Stimulated activated CD8-positive, alpha-beta memory T cell treated with anti-CD3 and anti-CD28 coated beads, Interleukin-4, amount 100 ng/mL, for 4 hours (primary cell): ENCODE measurements at regions not wholly inside any gene's neighbourhood (a gene's known extent, or its start where the extent isn't known, plus 50 kb on each side); places are given as distances from the start of the nearest gene placed in this dataset.

Experiments
- DNase-seq, 2 donors: peaks; one replicate each; pipeline ENCODE4 v3.0.0-alpha.2; 2020; ENCODE audit warnings: low read depth in 2 of 2, low spot score in 1 of 2

DNA sequence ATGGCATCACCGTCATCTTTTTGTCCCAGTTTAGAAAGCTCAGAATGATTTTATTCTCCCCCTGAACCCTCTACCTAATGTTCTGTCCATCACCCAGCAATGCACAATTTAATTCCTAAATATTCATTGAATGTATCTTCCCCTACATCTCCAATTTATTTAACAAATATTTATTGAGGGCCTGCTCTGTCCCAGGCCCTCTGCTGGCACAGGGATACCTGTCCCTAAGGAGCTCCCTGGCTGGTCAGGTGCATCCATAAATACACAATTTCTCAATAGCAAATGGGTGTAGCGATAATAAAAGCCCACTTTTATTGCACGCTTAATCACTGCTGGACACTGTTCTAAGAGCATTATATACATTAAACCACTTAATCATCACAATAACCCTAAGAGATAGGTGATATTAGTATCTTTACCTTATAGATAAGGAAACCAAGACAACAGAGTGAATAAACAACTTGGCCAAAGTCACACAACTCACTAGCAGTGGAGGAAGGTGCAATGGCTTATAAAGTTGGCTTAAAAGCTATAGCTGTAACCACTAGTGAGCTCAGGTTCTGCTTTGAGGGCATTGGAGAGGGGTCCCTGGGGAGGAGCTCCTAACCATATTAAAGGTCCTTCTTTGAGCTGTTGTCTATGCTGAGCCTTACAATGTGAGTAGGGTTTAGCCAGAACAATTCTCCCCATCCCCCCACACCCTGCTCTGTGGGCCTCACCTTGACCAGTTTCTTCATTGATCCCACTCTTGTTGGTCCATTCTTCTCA is 126.3 kb upstream of the JUN start:
- DNase-seq, result no peak

DNA sequence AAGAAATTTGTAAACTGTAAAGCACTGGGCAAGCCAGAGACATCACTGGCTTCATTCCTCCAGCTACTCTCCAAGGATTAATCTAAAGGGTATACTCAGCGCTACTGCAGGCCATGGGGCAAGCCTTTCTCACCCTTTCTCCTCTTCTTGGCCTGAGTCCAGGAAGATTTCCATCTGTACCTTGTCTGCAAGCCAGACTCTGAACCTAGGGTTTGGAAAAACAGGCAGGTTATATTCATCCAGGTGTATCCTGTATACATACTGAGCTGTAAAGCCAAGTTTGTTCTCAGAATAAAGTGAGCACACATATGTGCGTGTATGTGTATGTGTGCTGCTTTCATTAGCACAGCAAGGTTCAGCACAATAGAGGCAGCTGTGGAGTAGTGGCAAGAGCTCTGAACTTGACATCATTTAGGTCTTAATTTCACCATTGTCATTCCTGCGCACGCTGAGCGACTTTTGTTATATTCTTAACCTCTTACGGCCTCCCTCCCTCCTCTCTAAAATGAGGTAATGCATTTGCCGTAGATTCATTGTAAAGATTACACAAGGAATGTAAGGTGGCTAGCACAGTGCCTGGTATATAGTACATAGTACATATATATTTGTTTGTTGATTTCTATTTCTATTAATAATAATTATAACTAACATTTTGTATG is 128.1 kb upstream of the JUN start:
- no peak for DNase-seq

- no peak for DNase-seq
Measured at GRCh38 chr1:58914925-58915324, 131.1 kb upstream of the JUN start.

DNA sequence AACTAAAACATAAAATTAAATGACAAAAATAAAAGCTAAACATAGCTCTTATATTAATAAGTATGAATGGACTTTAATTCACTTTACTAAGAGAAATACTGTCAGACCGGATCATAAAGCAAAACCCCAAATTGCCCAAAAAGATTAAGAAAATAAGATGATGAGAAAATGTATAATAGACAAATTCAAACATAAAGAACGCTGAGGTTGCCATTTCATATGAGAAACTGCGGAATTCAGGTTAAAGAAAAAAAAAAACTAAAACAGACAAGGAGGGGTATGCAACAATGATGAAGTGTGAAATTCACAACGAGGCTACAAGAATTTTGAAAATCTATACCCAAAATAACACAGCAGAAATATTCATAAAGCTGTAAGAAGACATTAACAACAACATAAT is 133.6 kb upstream of the JUN start:
- DNase-seq, result no peak

DNA sequence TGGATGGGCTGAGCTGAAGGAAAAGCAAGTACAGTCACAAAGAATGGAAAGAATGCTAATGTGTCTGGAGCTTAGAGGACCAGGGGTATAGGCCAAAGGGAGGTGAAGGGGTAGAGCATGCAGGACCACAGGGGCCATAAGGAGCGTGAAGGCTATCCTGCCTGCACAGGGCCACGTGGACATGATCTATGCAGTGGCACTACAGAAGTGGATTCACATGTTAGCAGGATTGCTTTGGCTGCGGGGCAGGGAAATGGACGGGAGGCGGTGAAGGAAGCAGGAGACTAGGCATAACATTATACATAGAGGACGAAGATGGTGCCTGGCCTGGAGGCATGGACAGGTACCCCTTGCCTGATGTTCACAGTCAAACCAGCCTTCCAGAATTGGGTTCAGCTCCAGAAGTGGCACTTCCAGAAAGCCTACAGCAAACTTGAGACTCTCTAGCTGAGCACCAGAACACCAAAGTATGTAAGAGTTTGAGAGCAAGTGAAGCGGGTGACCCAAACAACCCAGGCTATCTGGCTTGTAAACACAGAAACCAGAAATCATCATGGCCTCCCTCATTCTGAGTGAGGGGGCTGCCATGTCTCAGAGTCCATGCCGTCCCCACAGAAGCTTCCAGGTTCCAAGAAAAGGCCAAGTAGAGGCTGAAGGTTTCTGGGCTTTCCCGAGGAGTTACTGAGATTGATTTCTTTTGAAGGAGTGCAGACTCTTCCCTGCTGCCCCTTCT is 135.5 kb upstream of the JUN start:
- no peak for DNase-seq

GRCh38 chr1:58919959-58920321 is 136.1 kb upstream of the JUN start:
- DNase-seq, result no peak

DNA sequence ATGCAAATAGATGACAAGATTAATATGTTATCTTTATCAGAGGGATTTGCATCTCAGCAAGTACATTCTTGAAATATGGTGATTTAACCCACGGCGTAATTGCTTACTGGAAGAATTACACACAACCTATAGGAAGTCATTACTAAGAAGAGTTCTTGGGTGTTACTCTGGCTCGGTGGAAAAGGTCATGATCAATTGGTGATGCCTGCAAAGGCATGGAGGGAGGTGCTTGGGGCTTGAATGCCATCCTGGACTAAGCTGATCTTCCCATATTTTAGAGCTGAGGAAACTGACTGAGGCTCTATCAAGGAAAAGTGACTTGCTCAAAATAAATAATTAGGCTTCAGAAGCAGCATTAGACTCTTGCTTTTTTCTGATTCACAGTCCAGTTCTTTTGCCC is 137.5 kb upstream of the JUN start:
- DNase-seq, result no peak

DNA sequence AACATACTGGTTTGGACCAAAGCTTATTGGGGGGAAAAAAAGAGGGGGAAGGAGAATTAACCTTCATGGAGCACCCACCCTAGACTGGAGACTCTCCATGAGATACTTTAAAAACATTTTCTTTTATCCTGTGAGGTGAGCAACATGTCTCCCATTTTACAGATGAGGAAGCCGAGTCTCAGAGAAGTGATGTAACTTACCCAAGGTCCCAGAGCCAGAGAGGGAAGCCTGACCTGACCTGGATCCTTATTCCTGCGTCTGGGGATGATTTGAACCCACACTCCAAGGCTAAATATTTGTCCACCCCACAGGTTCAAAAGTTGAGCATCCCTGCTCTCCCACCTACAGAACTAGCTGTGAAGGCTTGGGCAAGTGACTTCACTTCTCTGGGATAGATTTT is 137.9 kb upstream of the JUN start:
- no peak for DNase-seq

- no peak for DNase-seq
Measured at GRCh38 chr1:58922302-58923089, 138.6 kb upstream of the JUN start.

- no peak for DNase-seq
Measured at GRCh38 chr1:58923090-58923470, 139.2 kb upstream of the JUN start.

DNA sequence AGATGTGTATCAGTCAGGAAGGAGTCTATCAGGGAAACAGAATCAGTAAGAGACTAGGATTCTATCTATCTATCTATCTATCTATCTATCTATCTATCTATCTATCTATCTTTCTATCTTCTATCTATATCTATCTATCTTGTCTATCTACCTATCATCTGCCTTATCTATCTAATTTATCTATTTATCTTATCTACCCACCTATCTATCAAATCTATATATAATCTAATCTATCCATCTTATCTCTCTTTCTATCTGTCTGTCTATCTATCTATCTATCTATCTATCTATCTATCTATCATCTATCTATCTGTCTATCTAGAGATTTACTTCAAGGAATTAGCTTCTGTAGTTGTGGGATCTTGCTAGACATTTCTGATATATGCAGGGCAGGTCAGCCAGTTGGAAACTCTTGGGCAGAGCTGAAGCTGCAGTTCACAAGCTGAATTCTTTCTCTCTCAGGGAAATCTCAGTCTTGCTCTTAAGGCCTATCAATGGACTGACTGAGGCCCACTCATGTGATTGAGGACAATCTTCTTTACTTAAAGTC is 140.2 kb upstream of the JUN start:
- DNase-seq, result no peak

GRCh38 chr1:58924821-58925220 is 141.0 kb upstream of the JUN start:
- no peak for DNase-seq

GRCh38 chr1:58925247-58925646 is 141.4 kb upstream of the JUN start:
- DNase-seq, result no peak

GRCh38 chr1:58926152-58926551 is 142.3 kb upstream of the JUN start:
- no peak for DNase-seq

DNA sequence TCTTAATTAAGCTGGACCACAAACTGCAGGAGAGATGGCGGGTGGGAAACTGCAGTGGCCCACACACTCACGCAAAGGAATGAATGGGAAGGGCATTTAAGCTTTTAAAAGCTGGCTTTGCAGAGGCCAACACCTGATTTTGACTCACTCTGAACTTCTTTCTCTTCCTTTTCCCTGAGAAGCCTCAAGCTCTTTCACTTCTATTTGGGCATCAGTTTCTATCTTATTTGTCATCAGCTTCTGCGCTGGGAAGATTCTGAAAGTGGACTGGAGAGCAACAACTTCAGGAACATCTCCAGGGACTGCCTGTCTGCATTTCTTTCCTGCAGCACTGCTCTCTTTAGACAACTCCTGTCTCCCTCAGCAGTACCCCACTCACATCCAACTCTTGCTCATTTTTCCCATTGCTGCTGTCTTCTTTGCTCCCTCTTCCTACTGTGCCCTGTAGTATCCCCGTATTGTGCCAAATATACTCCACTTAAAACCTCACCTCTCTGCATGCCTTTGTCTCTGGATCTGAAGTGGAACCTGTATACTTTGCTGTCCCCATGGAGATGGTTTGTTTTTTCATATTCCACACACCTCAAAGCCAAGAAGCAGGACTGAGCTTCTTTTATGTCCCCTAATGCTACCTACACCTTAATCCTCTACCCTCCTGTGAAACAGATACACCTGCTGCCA is 143.3 kb upstream of the JUN start:
- no peak for DNase-seq

DNA sequence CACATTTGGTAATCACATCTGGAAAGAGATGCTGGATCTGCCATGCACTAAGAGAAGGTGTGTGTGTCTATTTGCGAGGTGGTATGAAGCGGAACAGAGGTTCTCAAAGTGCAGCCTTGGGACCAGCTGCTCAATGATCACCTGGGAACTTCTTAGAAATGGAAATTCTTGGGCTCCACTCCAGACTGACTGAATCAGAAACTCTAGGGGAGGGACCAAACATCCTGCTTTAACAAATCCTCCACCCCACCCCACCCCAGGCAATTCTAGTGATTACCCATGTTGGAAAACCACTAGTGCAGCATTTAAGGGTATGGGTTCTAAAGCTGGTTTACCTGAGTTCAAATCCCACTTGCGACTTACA is 143.9 kb upstream of the JUN start:
- DNase-seq, result no peak

DNA sequence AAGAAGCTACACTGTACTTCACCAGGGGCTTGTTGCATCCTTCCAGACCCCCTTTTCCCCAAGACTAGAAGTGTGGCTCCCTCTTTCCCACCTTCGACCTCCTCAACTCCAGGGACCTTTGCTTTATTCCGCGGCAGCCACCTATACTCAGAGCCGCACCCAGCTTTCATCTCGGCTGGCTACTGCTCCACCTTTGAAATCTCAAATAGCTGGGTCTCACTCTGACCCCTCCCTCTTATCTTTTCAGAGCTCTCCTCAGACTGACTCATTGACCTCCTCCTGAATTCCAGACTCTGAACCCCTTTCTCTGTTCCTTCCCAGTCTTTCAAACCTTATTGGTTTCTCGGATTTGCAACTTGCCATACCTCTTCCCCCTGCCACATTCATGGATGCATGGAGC is 144.7 kb upstream of the JUN start:
- no peak for DNase-seq

- peak; percentile 40 to 90 for DNase-seq
Measured at GRCh38 chr1:58929671-58930325, 146.0 kb upstream of the JUN start.

- no peak for DNase-seq
Measured at GRCh38 chr1:58931024-58931423, 147.2 kb upstream of the JUN start.

DNA sequence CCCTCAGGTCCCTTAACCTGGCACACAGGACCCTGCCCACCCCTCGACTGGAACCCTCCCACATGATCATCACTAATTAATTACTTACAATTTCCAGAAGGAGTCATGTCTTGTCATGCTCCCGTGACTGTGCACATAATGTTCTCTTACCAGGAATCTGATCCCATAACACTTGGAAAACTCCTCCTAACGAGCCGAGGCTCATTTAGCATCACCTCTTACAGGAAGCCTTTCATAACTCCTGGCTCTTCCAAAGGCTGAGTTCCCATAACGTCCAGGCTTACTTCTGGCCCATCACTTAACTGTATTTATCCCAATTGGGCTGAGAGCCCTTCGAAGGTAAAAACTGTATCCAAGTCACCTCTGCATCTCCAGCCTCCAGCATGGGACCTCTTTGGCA is 147.9 kb upstream of the JUN start:
- DNase-seq, result no peak
